Subcutaneous abdominal adipose tissue (tissue), 5 donors: ENCODE measurements at regions not wholly inside any gene's neighbourhood (a gene's known extent, or its start where the extent isn't known, plus 50 kb on each side); places are given as distances from the start of the nearest gene placed in this dataset.
"Not testable (repeated sequence)": the region's sequence is repeated elsewhere in the genome, so short reads cannot be mapped to it uniquely, and the experiment has no call there.

Experiments
- H3K27ac ChIP-seq: one replicate; pipeline ENCODE4 v1.7.0; 2013; ENCODE audit warnings: low read depth, mild to moderate bottlenecking, inconsistent platforms, low read length, moderate library complexity
- H3K27me3 ChIP-seq, 5 donors: one replicate each; pipeline ENCODE4 v1.7.0; 2013; ENCODE audit warnings: low read length in 5 of 5, inconsistent platforms in 1 of 5; ENCODE audit not compliant: control insufficient read depth in 5 of 5, insufficient read depth in 4 of 5
- H3K36me3 ChIP-seq, 5 donors: one replicate each; pipeline ENCODE4 v1.7.0; 2013; ENCODE audit warnings: low read length in 5 of 5; ENCODE audit not compliant: control insufficient read depth in 5 of 5, insufficient read depth in 5 of 5
- H3K4me1 ChIP-seq, 5 donors: one replicate each; pipeline ENCODE4 v1.7.0; 2013; ENCODE audit warnings: low read length in 5 of 5, mild to moderate bottlenecking in 3 of 5, moderate library complexity in 1 of 5; ENCODE audit not compliant: control insufficient read depth in 5 of 5, insufficient read depth in 5 of 5
- H3K4me3 ChIP-seq, 5 donors: one replicate each; pipeline ENCODE4 v1.7.0; 2013; ENCODE audit warnings: low read length in 5 of 5, low read depth in 1 of 5
- H3K9ac ChIP-seq, 5 donors: one replicate each; pipeline ENCODE4 v1.7.0; 2013; ENCODE audit warnings: low read length in 5 of 5, mild to moderate bottlenecking in 4 of 5, moderate library complexity in 3 of 5
- H3K9me3 ChIP-seq, 5 donors: one replicate each; pipeline ENCODE4 v1.7.0; 2013; ENCODE audit warnings: low read length in 5 of 5; ENCODE audit not compliant: control insufficient read depth in 5 of 5
- donor health status: healthy.
- donor health status: healthy.
- donor health status: healthy.
- donor health status: healthy.
- donor health status: healthy.

DNA sequence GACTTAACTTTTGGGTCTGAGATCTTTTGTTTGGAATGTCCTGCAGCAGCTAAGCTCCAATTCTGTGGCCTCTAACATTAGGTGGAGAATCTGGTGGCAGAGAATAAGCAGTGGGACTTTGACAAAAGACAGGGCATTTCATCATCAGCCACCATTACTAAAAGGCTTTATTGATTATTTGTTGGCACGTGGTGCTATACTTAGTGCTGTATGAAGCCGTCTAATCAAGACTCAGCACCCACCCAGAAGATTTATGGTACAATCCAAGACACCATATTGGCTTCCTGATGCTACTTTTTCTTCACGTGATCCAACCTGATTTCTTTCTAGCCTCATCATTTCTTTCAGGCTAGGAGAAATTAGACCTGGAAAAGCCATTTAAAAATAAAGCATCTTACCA lies 80.7 kb upstream of the GRAMD1B start:
- Histone ChIP-seq H3K4me1 (no peaks in the 10 kb centered on the region), H3K9me3 (no peaks in the 10 kb centered on the region), H3K27me3 (peaks cover 0 to 7% (median 3%) of the 10 kb centered on the region in 5 donors), H3K9ac (no peak overlapping the region), H3K36me3 (no peaks in the 10 kb centered on the region), H3K4me3 (no peak overlapping the region), H3K27ac (no peak overlapping the region)

DNA sequence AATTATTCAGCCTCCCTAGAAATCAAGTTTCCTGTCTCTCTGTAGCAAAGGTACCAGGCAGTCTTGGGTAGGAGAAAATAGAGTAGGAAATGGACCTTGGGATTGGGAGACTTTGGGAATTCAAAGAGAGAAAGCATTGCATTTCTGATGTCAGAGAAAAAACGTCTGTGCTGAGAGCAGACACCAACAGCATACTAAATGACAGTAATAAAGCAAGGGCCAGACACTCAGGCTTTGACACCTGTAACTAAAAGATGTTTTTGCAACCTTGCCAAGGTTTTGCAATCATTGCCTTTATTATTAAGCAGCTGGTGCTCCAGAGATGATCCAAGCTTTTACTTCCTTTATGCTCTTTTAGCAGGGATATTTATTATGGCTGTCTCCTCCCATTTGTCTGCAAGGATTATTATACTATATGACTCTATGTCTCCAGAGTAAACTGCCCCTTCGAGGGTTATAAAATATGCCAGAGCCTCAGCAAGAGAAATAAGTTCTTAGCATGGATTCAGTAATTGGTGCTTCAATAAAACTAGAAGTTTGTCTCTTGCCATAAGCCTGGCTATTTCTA lies 85.2 kb upstream of the GRAMD1B start:
- Histone ChIP-seq H3K36me3 (no peaks in the 10 kb centered on the region), H3K9me3 (peaks cover 0 to 7% (median 0%) of the 10 kb centered on the region in 5 donors), H3K9ac (no peak overlapping the region), H3K4me3 (no peak overlapping the region), H3K4me1 (no peaks in the 10 kb centered on the region), H3K27me3 (no peaks in the 10 kb centered on the region), H3K27ac (no peak overlapping the region)

DNA sequence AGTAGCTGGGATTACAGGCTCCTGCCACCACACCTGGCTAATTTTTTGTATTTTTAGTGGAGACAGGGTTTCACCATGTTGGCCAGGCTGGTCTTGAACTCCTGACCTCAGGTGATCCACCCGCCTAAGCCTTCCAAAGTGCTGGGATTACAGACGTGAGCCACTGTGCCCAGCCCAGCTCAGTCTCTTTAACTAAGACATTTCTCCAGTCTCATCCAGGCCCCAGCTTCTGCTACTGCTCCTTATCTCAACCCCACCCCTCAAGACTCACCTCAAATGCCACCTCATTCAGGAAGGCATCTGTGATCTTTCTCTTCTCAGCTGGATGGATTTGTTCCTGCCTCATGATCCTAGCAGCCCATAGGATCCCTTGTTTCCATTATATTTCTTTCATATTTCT lies 85.9 kb upstream of the GRAMD1B start:
- H3K36me3 ChIP-seq, H3K27ac ChIP-seq, H3K27me3 ChIP-seq, H3K9ac ChIP-seq, H3K4me1 ChIP-seq, H3K9me3 ChIP-seq, H3K4me3 ChIP-seq: not testable (repeated sequence)

DNA sequence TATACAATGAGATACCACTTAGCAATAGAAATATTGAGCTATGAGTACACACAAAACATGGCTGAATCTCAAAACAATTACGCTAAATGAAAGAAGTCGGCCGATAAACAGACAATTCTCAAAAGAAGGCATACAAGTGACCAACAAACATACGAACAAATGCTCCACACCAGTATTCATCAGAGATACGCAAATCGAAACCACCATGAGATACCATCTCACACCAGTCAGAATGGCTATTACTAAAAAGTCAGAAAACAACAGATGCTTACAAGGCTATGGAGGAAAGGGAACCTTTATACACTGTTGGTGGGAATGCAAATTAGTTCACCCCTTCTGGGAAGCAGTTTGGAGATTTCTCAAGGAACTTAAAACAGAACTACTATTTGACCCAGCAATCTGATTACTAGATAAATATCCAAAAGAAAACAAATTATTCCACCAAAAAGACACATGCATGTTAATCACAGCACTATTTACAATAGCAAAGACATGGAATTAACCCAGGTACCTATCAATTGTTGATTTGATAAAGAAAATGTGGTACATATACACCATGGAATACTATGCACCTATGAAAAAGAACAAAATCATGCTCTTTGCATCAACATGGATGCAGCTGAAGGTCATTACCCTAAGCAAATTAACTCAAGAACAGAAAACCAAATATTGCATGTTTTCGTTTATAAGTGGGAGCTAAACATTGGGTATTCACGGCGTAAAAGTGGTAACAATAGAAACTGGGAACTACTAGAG lies 90.9 kb upstream of the GRAMD1B start:
- Histone ChIP-seq H3K9me3 (peaks cover 0 to 7% (median 4%) of the 10 kb centered on the region in 5 donors), H3K27ac (no peak overlapping the region), H3K36me3 (no peaks in the 10 kb centered on the region), H3K4me1 (no peaks in the 10 kb centered on the region), H3K9ac (no peak overlapping the region), H3K27me3 (peaks cover 0 to 2% (median 0%) of the 10 kb centered on the region in 5 donors), H3K4me3 (no peak overlapping the region)

DNA sequence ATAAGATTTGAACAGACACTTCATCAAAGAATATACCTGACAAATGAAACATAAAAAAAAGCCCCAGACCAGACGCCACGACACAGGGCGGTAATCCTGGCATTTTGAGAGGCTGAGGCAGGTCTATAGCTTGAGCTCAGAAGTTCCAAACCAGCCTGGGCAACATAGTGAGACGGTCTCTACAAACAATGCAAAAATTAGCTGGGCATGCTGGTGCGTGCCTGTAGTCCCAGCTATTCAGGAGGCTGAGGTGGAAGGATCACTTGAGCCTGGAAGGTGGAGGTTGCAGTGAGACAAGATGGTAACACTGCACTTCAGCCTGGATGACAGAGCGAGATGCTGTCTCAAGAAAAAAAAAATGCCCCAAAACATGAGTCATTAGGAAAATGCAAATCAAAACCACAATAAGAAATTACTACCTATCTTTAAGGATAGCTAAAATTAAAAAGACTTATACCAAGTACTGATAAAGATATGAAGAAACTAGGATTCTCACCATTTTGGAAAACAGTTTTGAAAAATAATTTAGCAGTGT lies 91.7 kb upstream of the GRAMD1B start:
- Histone ChIP-seq H3K9ac (no peak overlapping the region), H3K27me3 (peaks cover 0 to 2% (median 0%) of the 10 kb centered on the region in 5 donors), H3K4me1 (no peaks in the 10 kb centered on the region), H3K9me3 (peaks cover 0 to 7% (median 4%) of the 10 kb centered on the region in 5 donors), H3K4me3 (no peak overlapping the region), H3K36me3 (no peaks in the 10 kb centered on the region), H3K27ac (no peak overlapping the region)

DNA sequence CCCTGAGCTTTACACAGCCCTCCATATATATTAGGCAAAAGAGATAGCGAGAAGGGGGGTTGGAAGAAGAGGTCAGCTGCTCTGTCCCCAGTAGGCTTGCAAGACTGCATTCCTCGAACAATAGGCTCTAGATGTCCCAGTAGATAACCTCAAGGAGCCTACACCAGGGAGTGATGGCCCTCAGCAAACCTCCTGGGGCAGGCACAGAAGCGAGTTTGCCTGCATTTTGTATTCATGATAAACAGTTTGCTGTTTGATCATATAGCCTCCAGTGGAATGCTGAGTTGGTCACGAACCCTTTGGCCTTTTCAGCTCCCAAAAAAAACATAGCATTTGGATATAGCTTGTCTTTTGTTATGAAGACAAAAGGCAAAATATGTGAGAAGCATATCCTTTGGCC lies 95.1 kb upstream of the GRAMD1B start:
- no peaks in the 10 kb centered on the region for H3K36me3 ChIP-seq
- H3K9ac ChIP-seq: no peak overlapping the region
- H3K9me3 ChIP-seq: peaks cover 0 to 8% (median 0%) of the 10 kb centered on the region in 5 donors
- H3K27me3 ChIP-seq: peaks cover 0 to 2% (median 0%) of the 10 kb centered on the region in 5 donors
- H3K27ac ChIP-seq: no peak overlapping the region
- H3K4me3 ChIP-seq: no peak overlapping the region
- H3K4me1 ChIP-seq: no peaks in the 10 kb centered on the region

DNA sequence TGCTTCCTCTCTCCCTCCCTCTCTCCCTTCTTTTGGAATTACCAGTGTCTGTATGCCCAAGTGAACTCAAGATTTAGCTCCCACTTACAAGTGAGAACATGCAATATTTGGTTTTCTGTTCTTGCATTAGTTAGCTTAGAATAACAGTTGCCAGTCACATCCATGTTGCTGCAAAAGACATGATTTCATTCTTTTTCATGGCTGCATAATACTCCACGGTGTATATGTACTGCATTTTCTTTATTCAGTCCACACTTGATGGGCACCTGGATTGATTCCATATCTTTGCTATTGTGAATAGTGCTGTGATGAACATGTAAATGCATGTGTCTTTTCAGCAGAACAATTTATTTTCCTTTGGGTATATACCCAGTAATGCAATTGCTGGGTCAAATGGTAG lies 97.5 kb upstream of the GRAMD1B start:
- H3K27ac ChIP-seq, H3K9me3 ChIP-seq, H3K27me3 ChIP-seq, H3K4me1 ChIP-seq, H3K4me3 ChIP-seq, H3K36me3 ChIP-seq, H3K9ac ChIP-seq: not testable (repeated sequence)

DNA sequence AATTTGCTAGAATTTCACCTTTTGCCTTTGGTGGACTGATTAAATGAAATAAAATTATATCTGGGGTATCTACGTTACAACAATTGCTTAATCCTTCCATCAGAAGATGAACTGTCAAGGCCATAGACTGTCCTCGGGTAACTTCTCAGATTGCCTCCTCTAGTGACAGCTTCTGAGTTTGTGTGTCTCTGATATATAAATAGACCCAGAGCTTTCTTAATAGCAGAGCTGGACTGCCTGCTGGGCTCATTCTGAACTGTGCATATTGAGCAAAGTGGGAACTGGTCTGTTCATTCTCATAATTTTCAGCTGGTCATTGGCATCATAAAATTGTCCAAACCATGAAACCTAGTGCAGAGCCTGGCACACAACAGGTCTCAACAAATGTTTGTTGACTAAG lies 99.1 kb upstream of the GRAMD1B start:
- no peaks in the 10 kb centered on the region for H3K36me3 ChIP-seq
- H3K27me3 ChIP-seq: peaks cover 0 to 2% (median 0%) of the 10 kb centered on the region in 5 donors
- peaks cover 0 to 2% (median 0%) of the 10 kb centered on the region in 5 donors for H3K9me3 ChIP-seq
- H3K4me1 ChIP-seq: no peaks in the 10 kb centered on the region
- no peak overlapping the region for H3K9ac ChIP-seq
- H3K4me3 ChIP-seq: no peak overlapping the region
- no peak overlapping the region for H3K27ac ChIP-seq

DNA sequence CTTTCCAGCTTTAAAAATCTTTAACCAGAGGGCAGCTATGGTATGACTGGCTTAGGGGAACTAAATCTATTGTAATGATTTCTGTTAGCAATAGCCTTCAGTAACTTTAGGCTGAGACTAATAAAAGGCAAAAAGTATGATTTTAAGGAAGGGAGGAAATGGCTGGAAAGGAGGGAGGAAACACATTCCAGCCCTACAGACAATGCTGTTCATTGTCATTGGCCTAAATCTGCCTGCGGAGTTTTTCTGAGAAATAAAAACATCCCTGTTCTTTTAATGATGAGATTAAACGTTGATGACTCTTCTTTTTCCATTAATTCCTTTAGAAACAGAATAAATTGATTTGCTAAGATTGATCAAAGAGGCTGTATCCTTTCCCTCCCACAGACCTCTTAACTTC lies 99.6 kb upstream of the GRAMD1B start:
- Histone ChIP-seq H3K9me3 (peaks cover 0 to 2% (median 0%) of the 10 kb centered on the region in 5 donors), H3K4me1 (no peaks in the 10 kb centered on the region), H3K36me3 (no peaks in the 10 kb centered on the region), H3K27me3 (no peaks in the 10 kb centered on the region), H3K9ac (no peak overlapping the region), H3K27ac (no peak overlapping the region), H3K4me3 (no peak overlapping the region)

DNA sequence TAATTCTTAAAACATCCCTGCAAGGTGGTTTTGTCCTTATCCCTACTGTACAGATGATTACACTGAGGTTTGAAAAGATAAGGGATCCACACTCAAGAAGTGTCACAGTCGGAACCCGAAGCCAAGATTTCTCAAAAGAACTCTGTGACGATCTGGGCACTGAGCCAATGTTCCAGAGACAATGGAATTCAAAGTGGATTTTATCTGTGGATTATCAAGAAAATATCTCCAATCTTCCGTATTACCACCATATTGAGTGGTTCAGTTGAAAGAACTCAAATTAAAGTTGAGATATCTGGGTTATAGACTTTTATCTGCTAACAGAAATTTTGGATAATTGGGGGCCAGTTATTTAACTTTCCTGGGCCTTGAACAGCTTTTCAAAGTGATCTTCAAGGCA lies 100.0 kb upstream of the GRAMD1B start:
- Histone ChIP-seq H3K4me1 (no peaks in the 10 kb centered on the region), H3K36me3 (no peaks in the 10 kb centered on the region)

More for the DNA sequence above, 100.0 kb upstream of the GRAMD1B start:
- Histone ChIP-seq H3K27ac (no peak overlapping the region), H3K27me3 (no peaks in the 10 kb centered on the region), H3K9ac (no peak overlapping the region), H3K4me3 (no peak overlapping the region), H3K9me3 (peaks cover 0 to 2% (median 0%) of the 10 kb centered on the region in 5 donors)
